Activated CD4-positive, alpha-beta T cell treated with anti-CD3 and anti-CD28 coated beads, Interleukin-2, amount 50 U/mL, for 48 hours (primary cell): ENCODE measurements at regions not wholly inside any gene's neighbourhood (a gene's known extent, or its start where the extent isn't known, plus 50 kb on each side); places are given as distances from the start of the nearest gene placed in this dataset.
"Not testable (repeated sequence)": the region's sequence is repeated elsewhere in the genome, so short reads cannot be mapped to it uniquely, and the experiment has no call there.

Experiments
- DNase-seq, 2 experiments: peaks; one replicate each; pipeline ENCODE4 v3.0.0-alpha.2; 2020

GRCh38 chr16:59113004-59113670 lies 379.0 kb upstream of the GOT2 start:
- no peak for DNase-seq

- no peak for DNase-seq
These were observed 377.2 kb upstream of the GOT2 start for GRCh38 chr16:59111280-59111679.

GRCh38 chr16:59108374-59108773 lies 374.3 kb upstream of the GOT2 start:
- no peak for DNase-seq

GRCh38 chr16:59096682-59097081 lies 362.6 kb upstream of the GOT2 start:
- DNase-seq: not testable (repeated sequence)

GRCh38 chr16:59090541-59090940 lies 356.4 kb upstream of the GOT2 start:
- no peak for DNase-seq

GRCh38 chr16:59088431-59088830 lies 354.3 kb upstream of the GOT2 start:
- DNase-seq: no peak

GRCh38 chr16:59087641-59088040 lies 353.5 kb upstream of the GOT2 start:
- DNase-seq: no peak

GRCh38 chr16:59067205-59067604 lies 333.1 kb upstream of the GOT2 start:
- DNase-seq: no peak

GRCh38 chr16:59060207-59060606 lies 326.1 kb upstream of the GOT2 start:
- DNase-seq: no peak

- DNase-seq: no peak
These were observed 324.1 kb upstream of the GOT2 start for GRCh38 chr16:59058250-59058649.

- no peak for DNase-seq
These were observed 319.8 kb upstream of the GOT2 start for GRCh38 chr16:59053911-59054310.

GRCh38 chr16:59052231-59052630 lies 318.1 kb upstream of the GOT2 start:
- DNase-seq: no peak

GRCh38 chr16:59048876-59049275 lies 314.8 kb upstream of the GOT2 start:
- no peak for DNase-seq

- DNase-seq: no peak
These were observed 313.0 kb upstream of the GOT2 start for GRCh38 chr16:59047114-59047513.

GRCh38 chr16:59046335-59046734 lies 312.2 kb upstream of the GOT2 start:
- no peak for DNase-seq

GRCh38 chr16:59045501-59045900 lies 311.4 kb upstream of the GOT2 start:
- DNase-seq: no peak

- DNase-seq: no peak
These were observed 310.5 kb upstream of the GOT2 start for GRCh38 chr16:59044616-59045015.

GRCh38 chr16:59042301-59042700 lies 308.2 kb upstream of the GOT2 start:
- DNase-seq: no peak

- no peak for DNase-seq
These were observed 305.1 kb upstream of the GOT2 start for GRCh38 chr16:59039066-59039720.

- DNase-seq: no peak
These were observed 296.9 kb upstream of the GOT2 start for GRCh38 chr16:59030923-59031485.

- no peak for DNase-seq
These were observed 287.6 kb upstream of the GOT2 start for GRCh38 chr16:59021751-59022150.

- DNase-seq: no peak
These were observed 279.8 kb upstream of the GOT2 start for GRCh38 chr16:59013930-59014329.

- DNase-seq: no peak
These were observed 265.6 kb upstream of the GOT2 start for GRCh38 chr16:58999762-59000161.

- DNase-seq: not testable (repeated sequence)
These were observed 258.6 kb upstream of the GOT2 start for GRCh38 chr16:58992755-58993154.
